Cardiac muscle cell (in vitro differentiated cells and primary cell): ENCODE measurements at regions not wholly inside any gene's neighbourhood (a gene's known extent, or its start where the extent isn't known, plus 50 kb on each side); places are given as distances from the start of the nearest gene placed in this dataset.

Experiments used
- DNase-seq, 2 donors: peaks; one replicate each; pipeline versions ENCODE4 v3.0.0 to v3.0.0-alpha.2; 2010 to 2017; ENCODE audit warnings: low read depth in 1 of 2, low spot score in 1 of 2
- H3K27ac ChIP-seq: fragments of 200-600 bp; sonication (generic); 2 replicates; pipeline ENCODE4 v1.5.1; 2016
- H3K27me3 ChIP-seq: fragments of 200-600 bp; sonication (generic); 2 replicates; pipeline ENCODE4 v1.6.0; 2016; ENCODE audit warnings: control low read depth
- H3K36me3 ChIP-seq: fragments of 200-600 bp; sonication (generic); 2 replicates; pipeline ENCODE4 v1.5.1; 2016; ENCODE audit warnings: control low read depth
- H3K4me1 ChIP-seq: fragments of 200-600 bp; sonication (generic); 2 replicates; pipeline ENCODE4 v1.8.1; 2017; ENCODE audit warnings: low read depth, mild to moderate bottlenecking, mixed run types
- H3K4me3 ChIP-seq: fragments of 200-600 bp; sonication (generic); 2 replicates; pipeline ENCODE4 v1.5.1; 2016; ENCODE audit warnings: mild to moderate bottlenecking
- H3K9me3 ChIP-seq: fragments of 200-600 bp; sonication (generic); 2 replicates; pipeline ENCODE4 v1.5.1; 2017; ENCODE audit warnings: low read depth, mild to moderate bottlenecking, control low read depth
- TF ChIP-seq, protein P1 (sequence below): IDR thresholded peaks from 2 replicates; pipeline ENCODE4 v1.5.1; 2012; ENCODE audit warnings: low read depth, mild to moderate bottlenecking, low read length

DNA sequence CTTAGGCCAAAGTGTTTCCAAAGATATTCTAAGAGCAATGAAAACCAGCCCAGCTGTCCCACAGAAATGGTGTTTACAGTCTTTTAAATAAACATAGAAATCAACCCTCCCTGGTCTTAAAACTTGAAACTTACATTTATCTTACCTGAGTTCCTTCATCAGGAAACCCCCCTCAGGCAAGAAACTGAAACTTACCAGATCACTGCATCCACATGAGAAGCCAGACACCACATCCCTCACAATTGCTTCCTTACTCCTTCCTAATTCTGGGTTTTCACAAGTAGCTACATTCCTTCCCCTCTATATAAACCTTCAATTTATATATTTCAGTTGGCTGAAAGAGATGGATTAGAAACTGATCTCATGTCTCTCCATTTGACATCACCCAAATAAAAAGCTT lies 563.0 kb upstream of the CHRM3 start:
- DNase-seq = no peak
- no peaks in the 10 kb centered on the region for H3K27me3 ChIP-seq
- TF ChIP-seq, protein P1, sequence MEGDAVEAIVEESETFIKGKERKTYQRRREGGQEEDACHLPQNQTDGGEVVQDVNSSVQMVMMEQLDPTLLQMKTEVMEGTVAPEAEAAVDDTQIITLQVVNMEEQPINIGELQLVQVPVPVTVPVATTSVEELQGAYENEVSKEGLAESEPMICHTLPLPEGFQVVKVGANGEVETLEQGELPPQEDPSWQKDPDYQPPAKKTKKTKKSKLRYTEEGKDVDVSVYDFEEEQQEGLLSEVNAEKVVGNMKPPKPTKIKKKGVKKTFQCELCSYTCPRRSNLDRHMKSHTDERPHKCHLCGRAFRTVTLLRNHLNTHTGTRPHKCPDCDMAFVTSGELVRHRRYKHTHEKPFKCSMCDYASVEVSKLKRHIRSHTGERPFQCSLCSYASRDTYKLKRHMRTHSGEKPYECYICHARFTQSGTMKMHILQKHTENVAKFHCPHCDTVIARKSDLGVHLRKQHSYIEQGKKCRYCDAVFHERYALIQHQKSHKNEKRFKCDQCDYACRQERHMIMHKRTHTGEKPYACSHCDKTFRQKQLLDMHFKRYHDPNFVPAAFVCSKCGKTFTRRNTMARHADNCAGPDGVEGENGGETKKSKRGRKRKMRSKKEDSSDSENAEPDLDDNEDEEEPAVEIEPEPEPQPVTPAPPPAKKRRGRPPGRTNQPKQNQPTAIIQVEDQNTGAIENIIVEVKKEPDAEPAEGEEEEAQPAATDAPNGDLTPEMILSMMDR = no peak
- no peaks in the 10 kb centered on the region for H3K36me3 ChIP-seq
- no peaks in the 10 kb centered on the region for H3K4me1 ChIP-seq
- H3K4me3 ChIP-seq = no peak overlapping the region
- H3K9me3 ChIP-seq = no peaks in the 10 kb centered on the region
- H3K27ac ChIP-seq = no peak overlapping the region

DNA sequence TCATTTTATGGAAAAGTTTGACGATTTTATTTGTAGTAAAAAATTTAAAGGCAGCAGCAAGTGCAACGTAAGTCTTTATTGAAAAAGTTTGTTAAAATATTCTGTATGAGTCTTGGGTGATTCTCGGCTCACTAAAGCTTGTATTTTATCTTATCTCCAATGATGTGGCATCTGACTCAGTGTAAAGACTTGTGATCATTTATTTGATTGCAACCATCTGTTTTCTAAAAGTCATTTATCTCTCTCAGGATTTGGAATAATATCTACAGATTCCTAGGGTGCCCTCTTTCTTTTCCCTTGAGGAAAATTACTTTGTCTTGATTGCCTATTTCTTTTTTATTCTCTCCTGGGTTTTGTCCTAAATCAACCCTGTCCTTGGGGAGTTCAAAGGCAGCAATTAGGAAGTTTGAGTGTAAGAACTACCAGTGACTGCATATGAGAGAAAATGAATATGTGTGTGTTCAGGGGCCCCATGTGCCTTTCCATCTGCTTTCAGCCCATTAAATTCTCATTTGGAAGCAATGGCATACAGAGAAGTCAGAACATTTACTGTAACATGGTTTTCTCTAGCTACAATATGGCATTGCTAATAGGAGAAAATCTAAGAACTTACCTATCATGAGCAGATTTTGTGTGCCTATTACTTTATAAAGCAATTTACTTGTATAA lies 575.0 kb upstream of the CHRM3 start:
- TF ChIP-seq, protein P1 = no peak
- H3K9me3 ChIP-seq = no peaks in the 10 kb centered on the region
- no peak overlapping the region for H3K27ac ChIP-seq

DNA sequence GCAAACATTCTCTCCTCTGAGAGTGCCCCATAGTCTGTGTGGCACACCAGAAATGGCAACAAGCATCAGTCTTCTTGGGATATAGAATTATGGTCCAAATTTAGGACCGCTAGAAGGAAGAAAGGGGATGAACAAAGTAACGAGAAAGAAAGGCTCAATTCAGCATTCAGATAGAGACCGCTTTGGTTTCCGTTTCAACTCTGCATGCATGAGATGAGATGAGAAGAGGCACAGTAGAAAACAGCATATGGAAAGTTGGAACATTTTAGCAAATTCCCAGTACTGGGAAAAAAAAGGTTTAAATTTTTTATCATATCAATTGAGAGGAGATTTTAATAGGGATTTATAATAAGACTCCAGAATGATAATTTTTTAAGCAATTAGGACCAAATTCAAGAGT lies 595.5 kb upstream of the CHRM3 start:
- Histone ChIP-seq H3K36me3 (no peaks in the 10 kb centered on the region), H3K4me3 (no peak overlapping the region), H3K4me1 (no peaks in the 10 kb centered on the region), H3K9me3 (no peaks in the 10 kb centered on the region), H3K27me3 (no peaks in the 10 kb centered on the region), H3K27ac (no peak overlapping the region)
- TF ChIP-seq, protein P1 = no peak
- DNase-seq = no peak

More for the DNA sequence above, 575.0 kb upstream of the CHRM3 start:
- Histone ChIP-seq H3K4me3 (no peak overlapping the region), H3K4me1 (no peaks in the 10 kb centered on the region), H3K27me3 (no peaks in the 10 kb centered on the region), H3K36me3 (no peaks in the 10 kb centered on the region)
- DNase-seq = no peak

DNA sequence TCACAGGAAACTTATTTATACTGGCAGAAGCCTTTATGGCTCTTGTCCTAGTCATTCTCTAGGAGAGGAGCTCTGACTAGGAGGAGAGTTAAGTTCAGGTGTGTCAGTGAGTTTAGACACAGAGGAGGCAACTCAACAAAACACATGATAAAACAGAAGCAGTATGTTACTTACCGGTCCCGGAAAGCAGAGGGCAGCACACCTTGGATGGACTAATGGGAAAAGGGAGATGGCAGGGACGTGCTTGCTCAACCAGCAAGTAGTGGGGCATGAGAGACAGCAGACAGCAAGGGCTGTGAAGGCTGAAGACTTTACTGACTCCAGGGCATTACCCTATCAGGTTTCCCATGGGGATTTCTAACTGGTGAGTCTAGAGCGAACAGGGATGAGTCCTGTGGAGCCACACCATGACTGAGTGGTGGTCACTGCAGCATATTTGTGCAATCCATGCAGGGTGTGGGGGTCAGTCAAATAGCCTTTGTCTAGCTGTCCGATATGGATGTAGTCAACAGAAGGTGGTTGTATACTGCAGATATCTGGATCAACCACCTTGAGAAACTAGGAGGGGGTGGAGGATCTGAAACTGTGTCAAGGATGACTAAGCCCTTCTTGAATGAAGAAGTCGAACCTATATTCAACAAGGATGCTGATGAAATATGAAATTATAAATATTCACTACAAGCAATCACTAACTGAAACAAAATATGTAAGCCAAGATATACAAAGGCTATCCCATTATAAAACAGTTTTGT lies 596.3 kb upstream of the CHRM3 start:
- DNase-seq = no peak
- no peak overlapping the region for H3K27ac ChIP-seq
- H3K9me3 ChIP-seq = no peaks in the 10 kb centered on the region
- TF ChIP-seq, protein P1 = no peak
- no peak overlapping the region for H3K4me3 ChIP-seq
- H3K27me3 ChIP-seq = no peaks in the 10 kb centered on the region
- H3K36me3 ChIP-seq = no peaks in the 10 kb centered on the region
- no peaks in the 10 kb centered on the region for H3K4me1 ChIP-seq

DNA sequence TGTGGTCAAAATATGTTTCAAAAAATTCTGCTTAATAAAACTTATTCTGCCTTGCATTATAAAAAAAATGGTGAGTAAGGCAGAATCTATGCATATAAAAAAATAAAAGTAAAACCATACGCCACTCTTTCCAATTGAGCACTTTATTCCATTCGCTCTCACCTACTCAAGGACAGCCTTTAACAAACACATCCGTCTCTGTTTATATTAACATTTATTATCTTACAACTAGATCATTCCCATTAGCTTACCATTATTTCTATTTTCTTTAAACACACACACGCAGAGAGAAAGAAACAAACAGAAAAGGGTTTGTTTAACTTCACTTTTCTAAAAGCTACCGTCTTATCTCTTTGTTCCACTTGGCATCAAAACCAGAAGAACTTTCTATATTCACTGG lies 598.9 kb upstream of the CHRM3 start:
- Histone ChIP-seq H3K27ac (no peak overlapping the region), H3K9me3 (no peaks in the 10 kb centered on the region), H3K4me3 (no peak overlapping the region), H3K36me3 (no peaks in the 10 kb centered on the region), H3K27me3 (no peaks in the 10 kb centered on the region), H3K4me1 (no peaks in the 10 kb centered on the region)
- DNase-seq = no peak
- TF ChIP-seq, protein P1 = no peak
